ENCODE measurements at regions not wholly inside any gene's neighbourhood (a gene's known extent, or its start where the extent isn't known, plus 50 kb on each side); places are given as distances from the start of the nearest gene placed in this dataset.

GRCh38 chr10:9860045-9860444 is 1157.6 kb upstream of the CELF2 start:
- intact Hi-C loops (cut with DNase I), result no loop called here
- H3K9me3 ChIP-seq, result peaks cover 0 to 6% of the 10 kb centered on the region in 2 donors
- ATAC-seq (peak; percentile 54), DNase-seq (no peak)
- H3K27ac ChIP-seq, result no peak overlapping the region
- no peak overlapping the region for H3K4me3 ChIP-seq
- no peaks in the 10 kb centered on the region for H3K36me3 ChIP-seq
- no peaks in the 10 kb centered on the region for H3K27me3 ChIP-seq
- TF ChIP-seq CTCF (IDR thresholded peaks at IDR 0.05), result no peak
- H3K4me1 ChIP-seq, result no peaks in the 10 kb centered on the region

GRCh38 chr10:9863559-9864121 is 1154.0 kb upstream of the CELF2 start:
- no peak for DNase-seq
- ATAC-seq, result no peak
- no peak overlapping the region for H3K27ac ChIP-seq
- peaks cover 0 to 5% of the 10 kb centered on the region in 2 donors for H3K9me3 ChIP-seq
- H3K4me1 ChIP-seq, result no peaks in the 10 kb centered on the region
- no peaks in the 10 kb centered on the region for H3K27me3 ChIP-seq
- no peak overlapping the region for H3K4me3 ChIP-seq
- intact Hi-C loops (cut with DNase I), result no loop called here
- no peaks in the 10 kb centered on the region for H3K36me3 ChIP-seq
- TF ChIP-seq CTCF (IDR thresholded peaks at IDR 0.05), result no peak

GRCh38 chr10:9868499-9868898 is 1149.2 kb upstream of the CELF2 start:
- intact Hi-C loops (cut with DNase I), result no loop called here
- Histone ChIP-seq H3K27ac (no peak overlapping the region), H3K4me1 (no peaks in the 10 kb centered on the region), H3K4me3 (no peak overlapping the region), H3K9me3 (peaks cover 0 to 5% of the 10 kb centered on the region in 2 donors), H3K36me3 (no peaks in the 10 kb centered on the region), H3K27me3 (no peaks in the 10 kb centered on the region)
- TF ChIP-seq CTCF (IDR thresholded peaks at IDR 0.05), result no peak
- no peak for ATAC-seq
- DNase-seq, result no peak

- no peak for DNase-seq
- TF ChIP-seq CTCF (IDR thresholded peaks at IDR 0.05), result no peak
- H3K27me3 ChIP-seq, result no peaks in the 10 kb centered on the region
Measured at GRCh38 chr10:9869205-9869604, 1148.5 kb upstream of the CELF2 start.

GRCh38 chr10:9869606-9870176 is 1148.0 kb upstream of the CELF2 start:
- Histone ChIP-seq H3K36me3 (no peaks in the 10 kb centered on the region), H3K4me1 (no peaks in the 10 kb centered on the region), H3K9me3 (peaks cover 0 to 5% of the 10 kb centered on the region in 2 donors), H3K4me3 (no peak overlapping the region), H3K27me3 (no peaks in the 10 kb centered on the region), H3K27ac (no peak overlapping the region)
- DNase-seq (no peak), ATAC-seq (no peak)
- intact Hi-C loops (cut with DNase I), result no loop called here
- no peak for TF ChIP-seq CTCF (IDR thresholded peaks at IDR 0.05)

More at GRCh38 chr10:9869205-9869604, 1148.5 kb upstream of the CELF2 start:
- no peaks in the 10 kb centered on the region for H3K4me1 ChIP-seq
- H3K27ac ChIP-seq, result no peak overlapping the region
- no peak overlapping the region for H3K4me3 ChIP-seq
- no peak for ATAC-seq
- intact Hi-C loops (cut with DNase I), result no loop called here
- no peaks in the 10 kb centered on the region for H3K36me3 ChIP-seq
- peaks cover 0 to 5% of the 10 kb centered on the region in 2 donors for H3K9me3 ChIP-seq
